Gastrocnemius medialis (tissue), 4 donors: ENCODE measurements at regions not wholly inside any gene's neighbourhood (a gene's known extent, or its start where the extent isn't known, plus 50 kb on each side); places are given as distances from the start of the nearest gene placed in this dataset.

ENCODE experiments used
- ATAC-seq, 2 donors: fragments of 150-250 bp; one replicate each; pipeline ENCODE4 v1.9.1; 2016
- DNase-seq, 2 donors: peaks; one replicate each; pipeline ENCODE4 v3.0.0-alpha.2; 2019
- H3K27ac ChIP-seq, 4 donors: fragments of 200-600 bp; sonication (generic); 1 replicate in 1 of 4; 2 replicates in 3 of 4; pipeline ENCODE4 v1.5.1; 2016 to 2018; ENCODE audit warnings: mild to moderate bottlenecking in 2 of 4, moderate library complexity in 1 of 4
- H3K27me3 ChIP-seq, 3 donors: fragments of 200-600 bp; sonication (generic) in 2 of 3; 1 replicate in 1 of 3; 2 replicates in 2 of 3; pipeline versions ENCODE4 v1.5.1 to v1.6.0; 2016 to 2019; ENCODE audit warnings: mild to moderate bottlenecking in 1 of 3, moderate library complexity in 1 of 3
- H3K36me3 ChIP-seq, 2 donors: fragments of 200-600 bp; sonication (generic) in 1 of 2; one replicate each; pipeline ENCODE4 v1.5.1; 2017 to 2018
- H3K4me1 ChIP-seq, 2 donors: fragments of 200-600 bp; sonication (generic) in 1 of 2; one replicate each; pipeline ENCODE4 v1.5.1; 2016 to 2017; ENCODE audit warnings: mild to moderate bottlenecking in 2 of 2
- H3K4me3 ChIP-seq, 4 donors: fragments of 200-600 bp; sonication (generic) in 3 of 4; 1 replicate in 1 of 4; 2 replicates in 3 of 4; pipeline ENCODE4 v1.5.1; 2016 to 2019; ENCODE audit warnings: mild to moderate bottlenecking in 2 of 4
- H3K9me3 ChIP-seq, 3 donors: fragments of 200-600 bp; sonication (generic) in 2 of 3; 1 replicate in 1 of 3; 2 replicates in 2 of 3; pipeline ENCODE4 v1.5.1; 2016 to 2019
- POLR2A ChIP-seq, 2 donors: fragments of 450-650 bp; IDR thresholded peaks; one replicate each; pipeline ENCODE4 v1.6.1; 2017; ENCODE audit warnings: antibody characterized with exemption in 2 of 2, mild to moderate bottlenecking in 2 of 2, moderate library complexity in 2 of 2
- in situ Hi-C, 4 donors: fragments of 200-750 bp; cut with MboI; loops; one replicate each; pipeline versions ENCODE4 v1.15.0 to v1.8.0; 2017; ENCODE audit warnings: low sequenced_read_pairs in 4 of 4
- intact Hi-C: fragments of 100-400 bp; cut with DNase I; formaldehyde crosslinking; loops from one replicate; pipeline ENCODE4 v1.15.1; 2023; ENCODE audit warnings: low total_unique reads
- TF ChIP-seq, protein P1 (sequence below), 5 experiments: fragments of 450-650 bp in 3 of 5; fragments of 200-600 bp in 2 of 5; sonication (generic) in 2 of 5; IDR thresholded peaks in 4 of 5; conservative IDR thresholded peaks in 1 of 5; 1 replicate in 4 of 5; 2 replicates in 1 of 5; pipeline ENCODE4 v1.5.1; 2016 to 2019; ENCODE audit warnings: antibody characterized with exemption in 5 of 5, mild to moderate bottlenecking in 3 of 5, moderate library complexity in 3 of 5

DNA sequence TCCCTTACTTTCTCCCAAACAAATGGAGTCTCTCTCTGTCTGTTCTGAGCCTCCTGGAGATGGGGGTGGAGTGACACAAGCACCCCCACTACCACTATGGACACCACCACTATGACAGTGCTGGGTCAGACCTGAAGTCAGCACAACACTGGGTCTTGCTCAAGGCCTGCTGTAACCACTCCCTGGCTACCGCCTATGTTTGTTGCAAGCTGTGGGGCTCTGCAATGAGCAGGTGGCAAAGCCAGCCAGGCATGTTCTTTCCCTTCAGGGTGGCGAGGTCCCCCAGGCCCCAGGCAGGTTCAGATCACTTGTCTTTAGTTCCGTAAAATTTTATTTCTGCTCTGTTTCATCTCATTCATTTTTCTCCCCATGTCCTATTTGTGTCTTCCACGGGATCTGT lies 349.8 kb downstream of the TMEM121 start:
- DNase-seq (no peak), ATAC-seq (no peak)
- no peak for TF ChIP-seq POLR2A (IDR thresholded peaks at IDR 0.05)
- TF ChIP-seq, protein P1, sequence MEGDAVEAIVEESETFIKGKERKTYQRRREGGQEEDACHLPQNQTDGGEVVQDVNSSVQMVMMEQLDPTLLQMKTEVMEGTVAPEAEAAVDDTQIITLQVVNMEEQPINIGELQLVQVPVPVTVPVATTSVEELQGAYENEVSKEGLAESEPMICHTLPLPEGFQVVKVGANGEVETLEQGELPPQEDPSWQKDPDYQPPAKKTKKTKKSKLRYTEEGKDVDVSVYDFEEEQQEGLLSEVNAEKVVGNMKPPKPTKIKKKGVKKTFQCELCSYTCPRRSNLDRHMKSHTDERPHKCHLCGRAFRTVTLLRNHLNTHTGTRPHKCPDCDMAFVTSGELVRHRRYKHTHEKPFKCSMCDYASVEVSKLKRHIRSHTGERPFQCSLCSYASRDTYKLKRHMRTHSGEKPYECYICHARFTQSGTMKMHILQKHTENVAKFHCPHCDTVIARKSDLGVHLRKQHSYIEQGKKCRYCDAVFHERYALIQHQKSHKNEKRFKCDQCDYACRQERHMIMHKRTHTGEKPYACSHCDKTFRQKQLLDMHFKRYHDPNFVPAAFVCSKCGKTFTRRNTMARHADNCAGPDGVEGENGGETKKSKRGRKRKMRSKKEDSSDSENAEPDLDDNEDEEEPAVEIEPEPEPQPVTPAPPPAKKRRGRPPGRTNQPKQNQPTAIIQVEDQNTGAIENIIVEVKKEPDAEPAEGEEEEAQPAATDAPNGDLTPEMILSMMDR (IDR thresholded peaks at IDR 0.05 in 4 of 5, conservative IDR thresholded peaks at IDR 0.05 in 1 of 5), result no peak
- Histone ChIP-seq H3K27me3 (no peaks in the 10 kb centered on the region), H3K4me1 (no peaks in the 10 kb centered on the region), H3K9me3 (no peaks in the 10 kb centered on the region), H3K36me3 (no peaks in the 10 kb centered on the region), H3K27ac (no peak overlapping the region), H3K4me3 (no peak overlapping the region)
- intact Hi-C loops (no loop called here), in situ Hi-C loops (no loop called here)

DNA sequence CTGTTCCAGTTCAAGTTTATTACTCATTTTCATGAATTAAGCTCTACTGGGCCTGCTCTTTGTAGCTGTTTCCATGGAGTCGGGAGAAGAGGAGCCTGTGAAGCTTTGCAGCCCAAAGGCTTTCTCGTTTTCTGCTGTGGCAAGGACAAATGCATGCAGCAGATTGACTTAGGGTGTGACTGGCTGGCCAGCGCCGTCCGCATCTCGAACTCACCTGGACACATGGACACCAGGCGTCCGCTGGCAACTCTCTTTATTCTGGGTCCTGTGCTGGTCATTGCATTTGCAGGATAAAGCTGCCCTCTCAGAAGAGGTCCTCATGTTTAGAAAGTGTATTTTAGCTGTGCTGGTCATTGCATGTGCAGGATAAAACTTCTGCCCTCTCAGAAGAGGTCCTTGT lies 350.4 kb downstream of the TMEM121 start:
- DNase-seq, result peak in 1 of 2 donors; percentile 4

DNA sequence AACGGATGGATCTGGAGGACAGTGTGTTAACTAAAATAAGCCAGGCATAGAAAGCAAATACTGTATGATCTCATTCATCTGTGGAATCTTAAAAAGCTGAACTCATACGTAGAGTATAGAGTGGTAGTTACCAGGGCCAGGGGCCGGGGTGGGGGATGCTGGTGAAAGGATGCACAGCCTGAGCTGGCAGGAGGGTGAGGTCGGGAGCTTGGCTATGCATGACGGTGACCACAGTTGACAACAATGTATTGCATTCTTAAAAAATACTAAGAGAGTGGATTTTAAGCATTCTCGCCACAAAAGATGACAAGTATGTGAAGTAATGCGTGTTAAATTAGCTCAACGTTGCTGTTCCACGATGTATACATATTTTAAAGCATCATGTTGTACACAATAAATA lies 351.3 kb downstream of the TMEM121 start:
- no peak for DNase-seq
- H3K4me3 ChIP-seq, result no peak overlapping the region
- no peak for TF ChIP-seq POLR2A (IDR thresholded peaks at IDR 0.05)
- TF ChIP-seq, protein P1 (IDR thresholded peaks at IDR 0.05 in 4 of 5, conservative IDR thresholded peaks at IDR 0.05 in 1 of 5), result no peak
- H3K27ac ChIP-seq, result no peak overlapping the region
- no peaks in the 10 kb centered on the region for H3K4me1 ChIP-seq
- in situ Hi-C loops, result no loop called here
- H3K36me3 ChIP-seq, result no peaks in the 10 kb centered on the region
- no peaks in the 10 kb centered on the region for H3K27me3 ChIP-seq
- intact Hi-C loops, result no loop called here
- H3K9me3 ChIP-seq, result no peaks in the 10 kb centered on the region
- no peak for ATAC-seq

More for the DNA sequence above, 350.4 kb downstream of the TMEM121 start:
- no peak for TF ChIP-seq POLR2A (IDR thresholded peaks at IDR 0.05)
- TF ChIP-seq, protein P1 (IDR thresholded peaks at IDR 0.05 in 4 of 5, conservative IDR thresholded peaks at IDR 0.05 in 1 of 5), result no peak
- Histone ChIP-seq H3K27ac (no peak overlapping the region), H3K36me3 (no peaks in the 10 kb centered on the region), H3K27me3 (no peaks in the 10 kb centered on the region), H3K4me1 (no peaks in the 10 kb centered on the region), H3K4me3 (no peak overlapping the region), H3K9me3 (no peaks in the 10 kb centered on the region)
- intact Hi-C loops (no loop called here), in situ Hi-C loops (no loop called here)
- ATAC-seq, result no peak

DNA sequence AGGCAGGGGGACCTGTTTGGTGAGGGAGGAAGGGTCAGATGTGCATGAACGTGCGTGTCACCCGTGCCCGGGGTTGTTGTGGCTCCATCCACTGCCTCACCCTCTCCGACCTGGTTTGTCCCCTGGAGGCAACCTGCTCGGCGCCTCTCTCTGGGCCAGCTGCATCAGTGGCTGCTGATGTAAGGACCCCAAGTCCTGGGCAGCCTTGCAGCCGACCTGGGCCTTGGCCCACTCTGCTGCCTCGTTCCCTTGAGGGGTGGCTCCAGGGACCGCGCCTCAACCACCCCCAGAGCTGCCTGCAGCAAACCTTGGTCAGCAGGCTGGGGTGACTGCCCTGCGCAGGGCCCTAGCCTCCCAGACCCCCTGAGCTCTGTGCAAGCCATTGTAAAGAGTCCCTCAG lies 351.7 kb downstream of the TMEM121 start:
- H3K9me3 ChIP-seq, result no peaks in the 10 kb centered on the region
- intact Hi-C loops, result no loop called here
- ATAC-seq (no peak), DNase-seq (peak in 1 of 2 donors; percentile 2)
- in situ Hi-C loops, result no loop called here
- TF ChIP-seq, protein P1 (IDR thresholded peaks at IDR 0.05 in 4 of 5, conservative IDR thresholded peaks at IDR 0.05 in 1 of 5), result no peak
- TF ChIP-seq POLR2A (IDR thresholded peaks at IDR 0.05), result no peak
- H3K27ac ChIP-seq, result no peak overlapping the region
- no peak overlapping the region for H3K4me3 ChIP-seq
- no peaks in the 10 kb centered on the region for H3K36me3 ChIP-seq
- H3K27me3 ChIP-seq, result no peaks in the 10 kb centered on the region
- H3K4me1 ChIP-seq, result no peaks in the 10 kb centered on the region

DNA sequence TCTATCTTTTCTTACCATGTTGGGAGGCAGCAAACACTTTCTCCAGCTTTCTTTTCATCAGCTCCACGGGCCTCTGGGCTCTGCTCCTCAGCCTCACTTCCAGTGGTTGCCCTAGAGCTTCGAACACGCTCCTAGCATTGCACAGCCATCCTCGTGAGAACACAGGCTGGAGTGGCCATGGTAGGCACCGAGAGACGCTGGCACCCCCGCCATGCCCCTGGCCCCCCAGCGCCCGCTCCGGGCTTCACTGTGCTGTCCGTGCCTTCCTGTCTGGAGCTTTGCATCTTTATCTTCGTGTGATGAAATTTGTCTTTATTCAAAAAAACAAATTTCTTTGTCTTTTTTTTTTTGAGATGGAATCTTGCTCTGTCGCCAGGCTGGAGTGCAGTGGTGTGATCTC lies 352.2 kb downstream of the TMEM121 start:
- TF ChIP-seq, protein P1 (IDR thresholded peaks at IDR 0.05 in 4 of 5, conservative IDR thresholded peaks at IDR 0.05 in 1 of 5), result no peak
- no peak for TF ChIP-seq POLR2A (IDR thresholded peaks at IDR 0.05)
- in situ Hi-C loops (no loop called here), intact Hi-C loops (no loop called here)
- no peaks in the 10 kb centered on the region for H3K4me1 ChIP-seq
- no peak overlapping the region for H3K27ac ChIP-seq
- no peak for DNase-seq
- H3K27me3 ChIP-seq, result no peaks in the 10 kb centered on the region
- no peak for ATAC-seq
- no peaks in the 10 kb centered on the region for H3K9me3 ChIP-seq
- no peak overlapping the region for H3K4me3 ChIP-seq
- H3K36me3 ChIP-seq, result no peaks in the 10 kb centered on the region
